AML-193 (cell line): ENCODE measurements at regions not wholly inside any gene's neighbourhood (a gene's known extent, or its start where the extent isn't known, plus 50 kb on each side); places are given as distances from the start of the nearest gene placed in this dataset.

Experiments used
- DNase-seq, 2 experiments: peaks; one replicate each; lab custom pipeline; 2025; lab: John Stamatoyannopoulos, UW

DNA sequence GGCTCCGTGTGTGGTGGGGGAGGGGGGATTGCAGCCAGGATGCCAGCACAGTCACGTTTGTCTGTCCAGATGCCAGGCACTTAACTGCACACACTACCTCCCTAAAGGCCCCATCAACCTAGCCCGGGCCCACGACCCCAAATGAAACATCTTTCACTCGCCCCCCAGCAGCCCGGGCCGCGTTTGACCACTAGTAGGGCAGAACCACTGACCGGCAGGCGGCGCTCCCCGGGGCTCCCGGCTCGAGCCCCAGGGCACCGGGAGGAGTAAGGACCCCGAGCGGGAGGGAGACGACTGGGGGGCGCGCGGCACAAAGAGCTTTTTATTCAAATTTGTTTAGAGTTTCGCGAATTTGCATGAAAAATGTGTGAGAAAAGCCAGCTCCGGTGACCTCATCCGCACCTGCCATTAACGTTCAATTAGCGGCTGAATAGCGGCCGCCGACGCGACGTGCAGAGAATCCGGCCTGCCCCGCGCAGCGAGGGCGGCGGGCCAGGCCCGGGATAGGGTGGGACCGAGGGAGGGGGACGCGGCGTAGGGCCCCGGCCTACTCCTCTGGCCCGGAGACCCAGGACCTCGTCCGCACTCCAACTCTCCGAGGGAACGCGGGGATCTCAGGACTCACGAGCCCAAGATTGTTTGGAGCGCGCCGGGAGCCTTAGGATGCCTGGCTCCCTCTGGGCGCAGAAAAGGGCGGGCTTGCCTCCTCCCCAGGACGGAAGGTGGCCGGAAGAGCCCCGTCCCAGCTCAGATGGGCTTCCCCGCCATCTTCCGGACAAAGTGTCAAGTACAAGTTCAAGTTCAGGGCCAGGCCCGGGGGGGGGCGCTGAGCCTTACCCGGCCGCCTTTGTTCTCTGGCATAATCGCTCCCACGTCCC is 64.9 kb upstream of the POLG start:
- DNase-seq, result no peak

DNA sequence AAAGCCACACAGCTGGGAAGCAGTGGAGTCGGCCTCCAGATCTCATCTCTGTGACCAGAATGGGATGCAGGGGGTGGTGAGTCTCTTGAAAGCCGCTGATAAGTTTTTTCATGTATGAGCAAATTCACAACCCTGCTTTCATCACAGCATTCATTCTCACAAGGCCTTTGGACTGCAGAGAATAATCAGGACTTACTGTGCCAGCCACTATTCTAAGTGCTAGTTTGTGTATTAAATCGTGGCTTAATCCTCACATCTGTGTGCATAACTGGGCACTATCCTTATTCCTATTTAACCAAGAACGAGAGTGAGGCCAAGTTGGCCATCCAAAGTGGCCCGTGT is 64.2 kb upstream of the POLG start:
- no peak for DNase-seq

- no peak for DNase-seq
These were observed 63.0 kb upstream of the POLG start for GRCh38 chr15:89397653-89398023.

GRCh38 chr15:89396723-89397652 is 62.4 kb upstream of the POLG start:
- no peak for DNase-seq

DNA sequence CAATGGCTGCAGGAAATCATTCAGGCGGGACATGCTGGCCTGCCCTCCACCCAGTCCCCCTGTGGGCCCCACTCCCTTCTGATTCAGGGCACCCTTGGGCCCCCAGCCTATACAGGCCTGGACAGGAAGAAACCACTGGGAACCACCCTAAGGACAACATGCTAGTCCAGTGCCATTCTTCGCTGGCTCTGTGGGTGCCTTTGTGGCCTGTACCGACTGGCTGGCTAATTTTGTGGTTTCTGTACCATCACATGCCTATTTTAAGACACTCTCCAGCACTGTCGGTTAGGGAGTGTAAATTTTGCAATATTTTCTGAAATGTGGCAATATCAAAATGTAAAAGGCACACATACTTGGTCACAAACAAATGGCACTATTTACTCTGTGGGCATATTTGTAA is 61.4 kb upstream of the POLG start:
- peak; percentile 93 to 96 for DNase-seq

DNA sequence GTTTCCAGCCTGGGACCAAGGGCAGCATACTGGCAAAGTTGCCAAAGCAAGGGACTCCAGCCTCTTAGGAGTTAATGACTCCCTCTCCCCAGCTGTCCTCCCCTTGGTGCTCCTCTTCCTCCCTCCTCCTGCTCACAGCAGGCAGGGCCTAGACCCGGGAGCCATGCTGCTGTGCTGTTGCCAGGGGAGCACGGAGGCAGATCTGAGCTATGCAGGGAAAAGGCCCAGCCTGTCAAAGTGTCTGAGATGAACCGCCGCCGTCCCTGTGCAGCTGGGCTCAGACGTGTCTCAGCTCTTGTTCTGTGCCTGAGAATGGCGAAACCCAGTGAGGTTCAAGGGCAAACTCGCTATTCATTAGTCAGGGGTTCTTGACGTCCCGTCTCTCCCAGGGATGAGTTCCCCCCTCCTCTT is 60.8 kb upstream of the POLG start:
- peak in 1 of 2 experiments; percentile 30 for DNase-seq

GRCh38 chr15:89395031-89395430 is 60.4 kb upstream of the POLG start:
- DNase-seq, result no peak

DNA sequence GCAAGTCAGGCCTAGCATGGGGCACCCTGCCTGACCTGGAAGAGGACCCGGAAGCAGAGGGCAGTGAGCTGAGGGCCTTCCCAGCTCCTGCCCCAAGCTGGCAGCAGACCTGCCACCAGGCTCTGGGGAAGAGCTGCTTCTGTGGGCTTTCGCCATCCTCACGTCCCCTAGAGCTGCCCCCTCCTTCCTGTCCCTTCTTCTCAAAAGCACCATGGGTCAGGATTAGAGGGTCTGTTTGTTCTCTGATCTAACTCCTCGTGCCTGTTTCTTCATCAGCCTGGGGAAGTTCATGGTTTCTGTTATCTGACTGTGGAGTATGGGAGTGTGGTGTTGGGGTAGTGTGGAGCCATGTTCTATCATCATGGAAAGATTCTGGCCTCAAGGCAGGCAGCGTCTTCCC is 58.4 kb upstream of the POLG start:
- DNase-seq, result no peak

- no peak for DNase-seq
These were observed 57.1 kb upstream of the POLG start for GRCh38 chr15:89391685-89392257.

DNA sequence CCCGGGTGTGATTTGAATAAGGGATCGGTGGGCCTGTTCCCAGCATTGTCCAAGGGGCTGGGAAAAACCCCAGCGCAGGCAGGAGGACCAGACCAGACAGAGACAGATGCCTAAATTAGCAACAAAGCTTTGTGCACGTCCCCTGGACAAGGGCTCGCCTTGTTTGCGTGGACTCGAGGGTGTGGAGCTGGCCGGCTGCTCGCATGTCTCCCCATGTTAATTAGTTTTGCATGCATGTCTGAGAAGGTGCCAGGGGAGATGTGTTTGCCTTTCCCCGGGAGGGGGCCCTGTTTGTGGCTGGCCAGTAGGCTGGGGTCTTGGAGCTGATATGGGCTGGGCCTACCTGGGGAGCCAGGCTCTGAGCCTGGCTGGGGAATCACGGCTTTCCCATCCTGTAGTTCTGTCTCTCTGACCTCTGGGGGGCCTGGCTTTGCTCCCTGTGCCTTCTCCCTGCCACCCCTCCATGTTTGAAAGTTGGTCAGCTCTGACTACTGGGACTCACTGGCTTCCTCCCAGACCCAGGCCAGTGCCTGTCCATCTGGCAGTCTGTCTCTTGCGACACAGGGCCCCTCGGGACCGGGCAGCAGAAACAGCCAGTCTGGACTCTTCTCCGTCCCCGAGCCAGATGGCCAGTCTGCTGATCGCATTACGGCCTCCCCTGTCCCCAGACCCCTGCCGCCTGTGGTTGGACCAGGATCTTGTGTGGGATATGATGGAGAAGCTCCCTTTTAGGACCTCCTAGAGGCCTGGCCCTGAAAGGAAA is 55.4 kb upstream of the POLG start:
- DNase-seq, result no peak

- DNase-seq, result no peak
These were observed 52.7 kb upstream of the POLG start for GRCh38 chr15:89387140-89387903.

DNA sequence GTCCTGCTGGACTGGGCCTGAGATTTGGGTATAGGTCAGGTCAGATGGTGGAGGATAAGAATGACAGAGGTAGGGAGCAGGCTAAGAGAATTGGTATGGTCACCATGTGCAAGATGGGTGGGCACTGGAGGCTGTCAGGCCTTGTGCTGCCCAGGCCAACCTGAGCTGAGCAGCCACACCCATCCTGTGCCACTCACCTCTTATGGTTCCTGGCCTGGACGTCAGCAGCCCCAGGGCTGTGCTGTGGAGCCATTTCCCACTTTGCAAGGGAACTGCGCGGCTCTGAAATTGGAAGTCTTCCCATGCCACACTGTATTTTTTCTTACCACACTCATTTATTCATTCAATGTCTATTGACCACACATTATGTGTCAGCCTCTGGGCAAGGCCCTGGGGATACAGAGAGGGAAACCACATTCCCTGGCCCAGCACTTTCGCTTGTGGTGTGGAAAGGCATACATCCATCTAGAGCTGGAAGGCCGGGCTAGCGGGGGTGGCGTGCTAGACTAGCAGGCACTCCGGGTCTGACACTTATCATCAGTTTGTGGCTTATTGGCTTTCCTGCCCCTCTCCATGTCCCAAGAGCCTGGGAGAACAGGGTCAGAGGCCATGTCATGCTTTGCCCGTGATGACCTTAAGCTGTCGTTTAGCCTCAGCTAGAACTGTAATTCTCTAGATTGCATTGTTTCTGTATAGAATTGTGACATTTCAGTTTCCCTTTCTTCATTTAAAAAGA is 51.1 kb upstream of the POLG start:
- peak; percentile 95 for DNase-seq
